Posterior cingulate gyrus (tissue), 11 donors: ENCODE measurements at regions not wholly inside any gene's neighbourhood (a gene's known extent, or its start where the extent isn't known, plus 50 kb on each side); places are given as distances from the start of the nearest gene placed in this dataset.

Source experiments
- DNase-seq, 10 donors: peaks; one replicate each; pipeline versions ENCODE4 v3.0.0 to v3.0.0-alpha.2; 2020 to 2021; ENCODE audit warnings: mixed read lengths in 3 of 10
- intact Hi-C: fragments of 100-400 bp; cut with DNase I; formaldehyde crosslinking; loops from one replicate; pipeline ENCODE4 v1.15.1; 2023

DNA sequence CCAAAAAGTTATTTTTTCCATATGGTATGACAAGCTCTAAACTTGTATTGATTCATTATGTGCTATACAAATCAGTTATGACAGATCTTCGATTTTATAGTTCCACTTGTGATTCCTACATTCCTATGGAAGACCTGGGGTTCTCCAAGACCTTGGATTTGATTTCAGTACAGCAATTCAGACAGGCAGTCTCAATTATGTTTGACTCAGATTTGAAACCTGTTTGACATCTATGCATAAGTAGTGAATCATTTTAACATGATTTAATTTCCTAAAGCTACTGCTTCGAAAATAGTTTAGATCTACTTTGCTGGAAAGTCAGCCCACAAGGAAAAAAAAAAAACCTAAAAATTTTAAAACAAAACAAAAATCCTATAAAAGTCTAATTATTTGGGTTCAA is 820.4 kb downstream of the LUZP2 start:
- intact Hi-C loops: no loop called here
- no peak for DNase-seq

DNA sequence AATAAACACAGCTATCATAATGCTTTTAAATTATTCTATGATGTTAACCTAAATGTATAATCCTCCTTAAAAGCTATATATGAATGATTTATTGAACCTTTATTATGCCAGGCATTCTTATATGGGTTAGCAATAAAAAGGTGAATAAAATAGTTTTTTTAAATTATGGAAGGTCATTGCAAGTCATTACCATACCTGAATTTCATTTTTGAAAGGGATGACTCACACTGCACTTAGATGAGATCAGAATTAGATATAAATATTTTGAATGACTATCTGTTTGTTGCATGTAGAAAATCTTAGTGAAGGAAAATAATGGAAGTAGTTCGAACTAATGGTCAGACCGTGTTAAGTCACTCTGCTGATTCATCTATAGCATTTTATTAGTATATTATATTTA is 822.3 kb downstream of the LUZP2 start:
- no peak for DNase-seq
- intact Hi-C loops: no loop called here

DNA sequence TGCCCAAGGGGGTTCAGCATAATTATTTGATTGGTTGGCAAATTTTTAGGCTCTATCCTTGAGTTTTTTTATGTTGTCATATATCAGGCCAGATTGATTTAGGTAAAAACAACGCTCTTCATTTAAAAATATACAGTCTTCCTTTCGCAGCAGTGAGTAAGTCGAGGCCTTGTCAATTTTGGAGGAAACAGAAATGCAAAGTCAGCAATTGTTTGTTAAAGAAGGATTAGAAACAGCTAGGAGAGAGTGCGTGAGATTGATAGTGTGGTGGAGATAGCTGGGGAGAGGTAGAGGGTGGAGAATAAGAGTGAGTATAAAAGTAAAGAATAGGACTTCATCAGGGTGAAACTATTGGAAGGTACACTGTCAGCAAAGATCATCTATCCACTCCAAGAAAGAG is 830.8 kb downstream of the LUZP2 start:
- intact Hi-C loops: no loop called here
- no peak for DNase-seq

DNA sequence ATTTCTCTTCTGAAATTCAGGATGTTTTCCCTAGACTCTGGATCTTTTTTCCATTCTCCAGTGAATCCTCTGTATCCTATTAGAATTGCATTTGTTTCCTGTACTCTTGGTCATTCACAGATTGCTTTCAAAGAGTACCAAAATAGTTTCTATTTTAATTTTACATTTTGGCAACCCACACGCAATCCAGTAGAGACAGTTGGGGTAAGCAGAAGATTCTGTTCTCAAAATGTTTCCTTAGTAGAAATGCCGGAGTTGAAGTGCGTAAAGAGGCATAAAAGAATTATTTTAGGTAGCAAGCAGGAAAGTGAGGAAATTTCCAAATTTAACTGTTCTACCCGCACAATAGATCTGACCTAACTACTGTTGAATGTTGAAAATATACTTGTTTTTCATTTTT is 842.4 kb downstream of the LUZP2 start:
- intact Hi-C loops: no loop called here
- no peak for DNase-seq

DNA sequence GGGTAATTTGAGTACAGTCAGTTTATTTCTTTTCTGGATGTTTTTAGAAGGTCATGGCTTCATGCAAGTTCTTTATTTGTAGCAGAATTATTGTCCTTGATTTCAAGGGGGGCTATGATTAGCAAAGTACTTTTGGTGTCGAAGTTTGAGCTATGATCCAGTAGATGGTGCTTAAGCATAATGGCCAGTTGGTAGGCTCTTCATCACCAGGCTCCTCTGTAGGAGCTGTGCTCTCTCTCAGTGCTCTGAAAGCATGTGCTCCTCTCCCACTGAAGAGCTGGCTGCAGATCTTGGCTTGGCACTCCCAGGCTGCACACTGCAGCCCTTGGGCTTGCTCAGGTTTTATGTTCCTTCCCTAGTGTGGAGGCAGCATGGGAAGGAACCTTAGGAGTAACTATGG is 852.7 kb downstream of the LUZP2 start:
- intact Hi-C loops: no loop called here
- DNase-seq: no peak

DNA sequence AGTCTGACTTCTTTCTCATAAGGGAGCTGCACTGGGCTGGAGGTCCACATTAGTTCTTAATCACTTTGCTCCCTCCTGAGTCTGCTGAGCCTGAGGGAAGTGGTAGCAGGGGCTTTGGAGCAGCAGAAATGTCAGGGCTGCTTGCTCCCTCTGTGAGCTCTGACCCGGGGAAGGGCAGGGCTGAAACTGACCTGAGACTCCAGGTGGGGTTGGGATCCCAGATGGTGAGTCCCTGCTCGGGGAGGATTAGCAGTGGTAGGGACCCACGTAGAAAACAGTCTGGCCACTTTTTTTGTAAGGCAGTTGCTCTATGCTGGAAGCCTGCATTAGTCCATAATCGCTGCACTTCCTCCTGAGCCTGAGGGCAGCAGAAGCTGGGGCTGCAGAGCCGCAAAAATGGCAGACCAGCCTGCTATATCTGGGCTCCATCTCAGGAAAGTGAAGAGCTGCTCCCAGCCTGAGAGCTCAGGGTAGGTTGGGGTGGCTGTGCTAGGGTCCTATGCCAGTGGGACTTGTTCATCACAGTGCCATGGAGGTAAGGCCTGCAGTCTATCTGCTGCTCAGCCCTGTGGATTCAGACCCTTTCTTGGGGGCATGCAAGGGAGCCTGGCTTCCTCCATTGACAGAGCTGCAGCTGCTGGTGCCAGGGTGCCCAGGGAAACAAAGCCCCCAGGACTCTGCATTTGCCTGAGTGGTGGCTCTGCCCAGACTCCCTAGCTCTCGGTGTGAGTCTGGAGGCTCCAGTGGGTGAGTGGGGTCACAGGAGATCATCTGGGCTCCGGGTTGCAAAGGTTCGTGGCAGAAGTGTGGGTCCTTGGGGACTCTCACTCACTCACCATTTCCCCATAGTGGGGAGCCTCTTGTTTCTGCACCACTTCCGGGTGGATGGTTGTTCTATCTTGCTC is 854.3 kb downstream of the LUZP2 start:
- intact Hi-C loops: no loop called here
- peak in 2 of 10 donors; percentile 53 to 57 for DNase-seq

DNA sequence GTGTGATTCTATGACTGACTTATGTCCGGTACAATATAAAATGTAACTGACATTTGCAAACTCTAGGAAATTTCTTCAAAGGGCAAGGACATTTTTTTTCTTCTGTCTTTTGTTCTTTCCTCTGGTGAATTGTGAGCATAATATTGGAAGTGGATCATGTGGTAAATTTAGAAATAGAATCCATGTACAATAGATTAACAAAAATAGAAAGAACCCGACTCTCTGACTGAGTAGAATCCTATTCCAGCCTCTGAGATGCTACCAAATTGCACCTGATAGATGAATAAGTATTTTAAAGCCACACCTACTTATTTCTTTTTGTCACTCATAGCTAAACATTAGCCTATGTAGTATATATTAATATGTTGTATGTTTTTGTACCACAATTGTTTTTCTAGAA is 860.3 kb downstream of the LUZP2 start:
- no peak for DNase-seq
- intact Hi-C loops: no loop called here

DNA sequence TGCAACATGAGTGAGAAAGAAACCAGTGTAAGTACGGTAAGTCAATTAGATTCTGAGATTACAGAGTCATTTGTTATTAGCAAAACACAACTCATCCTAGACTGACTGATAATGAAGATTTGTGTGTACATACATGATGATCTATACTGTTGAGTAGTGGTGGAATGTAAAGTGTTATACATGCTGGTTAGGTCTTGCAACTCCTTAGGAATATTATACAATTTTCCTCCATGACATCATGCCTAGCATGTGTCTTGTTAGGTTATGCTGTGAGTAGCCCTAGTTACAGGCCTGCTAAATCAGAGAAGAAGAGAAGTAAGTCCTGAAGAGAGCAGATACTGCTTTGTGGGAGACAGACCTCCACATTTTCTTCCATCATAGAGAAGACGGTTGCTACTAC is 880.6 kb downstream of the LUZP2 start:
- no peak for DNase-seq
- intact Hi-C loops: no loop called here

DNA sequence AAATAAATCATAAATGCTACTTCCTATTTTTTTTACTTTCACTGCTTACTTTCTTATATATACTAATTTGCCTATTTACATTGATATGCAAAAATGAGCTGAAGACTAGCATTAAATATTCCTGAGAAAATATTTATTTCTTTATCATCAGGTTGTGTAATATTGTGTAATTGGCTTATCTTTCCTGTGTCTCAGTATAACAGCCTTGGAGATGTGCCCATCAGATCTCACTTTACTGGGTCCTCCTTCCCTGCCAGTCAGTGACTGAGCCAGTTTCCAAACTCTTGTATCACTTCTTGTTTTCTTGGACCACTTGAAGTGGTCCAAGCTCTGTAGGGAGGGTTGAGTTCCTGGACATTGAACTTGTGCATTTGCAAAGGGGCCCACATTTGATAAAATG is 900.0 kb downstream of the LUZP2 start:
- no peak for DNase-seq
- intact Hi-C loops: no loop called here

DNA sequence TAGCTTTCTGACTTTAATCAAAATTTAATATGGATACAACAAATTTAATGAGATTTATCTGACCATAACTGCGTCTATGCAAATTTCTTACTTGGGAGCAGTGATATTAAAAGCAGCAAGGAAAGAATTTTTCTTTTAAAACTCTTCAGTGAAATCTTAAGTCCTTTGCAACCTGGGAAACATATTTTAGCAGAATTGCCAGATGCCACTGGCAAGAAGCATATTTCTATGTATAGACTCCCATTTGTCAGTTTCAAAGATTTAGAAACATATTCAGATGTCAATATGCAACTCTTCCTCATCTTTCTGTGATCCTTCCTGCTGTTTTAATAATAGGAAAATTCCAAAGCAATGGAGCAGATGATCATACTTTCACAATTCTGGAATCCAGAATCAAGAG is 911.3 kb downstream of the LUZP2 start:
- DNase-seq: no peak
- intact Hi-C loops: no loop called here

DNA sequence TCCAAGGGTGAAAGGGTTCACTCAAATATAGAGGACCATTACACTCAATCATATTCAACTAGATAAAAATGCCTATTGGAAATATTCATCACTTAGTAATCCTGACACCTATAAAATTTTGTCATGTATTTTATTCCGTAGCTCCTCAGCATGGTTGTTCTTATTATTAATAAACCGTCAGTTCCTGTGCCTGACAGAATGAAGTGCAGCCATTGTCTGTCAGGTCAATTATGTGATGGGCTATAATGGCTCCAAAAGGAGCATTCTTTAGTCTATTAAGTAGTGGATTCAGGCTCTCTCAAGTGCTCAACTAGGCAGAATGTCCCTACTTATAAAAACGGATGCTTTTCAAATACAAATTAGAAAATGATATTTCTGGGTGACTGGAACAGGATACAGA is 916.1 kb upstream of the ANO3 start:
- intact Hi-C loops: no loop called here
- no peak for DNase-seq

DNA sequence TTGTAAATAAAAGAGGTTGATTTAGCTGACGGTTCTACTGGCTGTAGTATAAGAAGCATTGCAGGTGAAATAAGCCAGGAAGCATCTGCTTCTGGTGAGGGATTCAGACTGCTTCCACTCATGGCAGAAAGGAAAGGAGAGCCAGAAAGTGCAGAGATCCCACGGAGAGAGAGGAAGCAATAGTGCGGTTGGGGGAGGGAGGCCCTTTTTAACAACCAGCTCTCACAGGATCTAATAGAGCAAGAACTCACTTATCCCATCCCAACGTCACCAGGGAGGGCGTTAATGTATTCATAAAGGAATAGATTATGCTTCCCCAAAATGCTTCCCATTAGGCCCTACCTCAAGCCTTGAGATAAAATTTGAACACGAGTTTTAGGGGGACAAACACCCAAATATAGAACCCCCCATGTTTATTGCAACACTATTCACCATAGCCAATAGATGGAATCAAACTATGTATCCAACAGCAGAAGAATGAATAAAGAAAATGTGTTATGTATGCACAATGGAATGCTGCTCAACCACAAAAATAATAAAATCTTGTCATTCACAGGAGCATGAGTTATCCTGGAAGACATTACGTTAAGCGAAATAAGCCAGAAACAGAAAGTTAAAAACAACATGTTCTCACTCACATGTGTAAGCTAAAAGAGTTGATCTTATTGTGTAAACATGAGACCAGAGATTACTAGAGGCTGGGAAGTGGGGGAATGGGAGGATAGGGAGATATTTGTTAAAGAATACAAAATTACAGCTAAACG is 908.3 kb upstream of the ANO3 start:
- intact Hi-C loops: no loop called here
- no peak for DNase-seq

DNA sequence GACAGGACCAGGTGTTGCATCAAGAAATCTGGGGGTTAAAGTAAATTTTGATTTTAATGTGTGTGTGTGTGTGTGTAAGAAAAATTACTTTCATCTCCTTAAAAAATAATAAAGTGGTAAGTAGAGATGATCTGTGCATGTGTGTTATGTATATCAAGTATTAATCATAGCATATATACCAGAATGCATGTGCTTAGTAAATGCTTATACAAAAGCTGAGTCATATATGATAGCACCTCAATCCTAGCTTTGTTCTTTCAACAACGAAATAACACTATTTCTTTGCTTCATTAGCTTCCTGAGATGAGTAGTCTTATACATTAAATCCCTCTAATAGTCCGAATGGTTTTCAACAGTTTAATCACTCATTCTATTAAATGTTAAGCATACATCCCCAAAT is 899.6 kb upstream of the ANO3 start:
- DNase-seq: no peak
- intact Hi-C loops: no loop called here

DNA sequence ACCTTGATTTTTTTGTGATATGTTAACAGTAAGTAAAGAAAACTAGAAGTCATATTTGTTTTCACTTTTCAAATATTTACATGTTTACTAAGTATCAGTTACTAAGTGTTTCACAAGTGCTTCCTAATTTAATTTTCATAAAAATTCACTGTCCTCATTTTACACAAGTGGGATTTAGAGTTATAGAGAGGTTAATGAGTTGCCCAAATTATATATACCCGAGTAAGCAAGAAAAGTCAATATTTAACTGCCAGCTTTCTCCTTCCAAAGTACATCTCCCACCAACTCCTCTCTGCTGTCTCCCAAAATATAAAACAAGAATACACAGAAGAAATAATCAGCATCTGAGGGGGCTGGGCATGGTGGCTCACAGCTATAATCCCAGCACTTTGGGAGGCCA is 896.7 kb upstream of the ANO3 start:
- DNase-seq: no peak
- intact Hi-C loops: no loop called here

DNA sequence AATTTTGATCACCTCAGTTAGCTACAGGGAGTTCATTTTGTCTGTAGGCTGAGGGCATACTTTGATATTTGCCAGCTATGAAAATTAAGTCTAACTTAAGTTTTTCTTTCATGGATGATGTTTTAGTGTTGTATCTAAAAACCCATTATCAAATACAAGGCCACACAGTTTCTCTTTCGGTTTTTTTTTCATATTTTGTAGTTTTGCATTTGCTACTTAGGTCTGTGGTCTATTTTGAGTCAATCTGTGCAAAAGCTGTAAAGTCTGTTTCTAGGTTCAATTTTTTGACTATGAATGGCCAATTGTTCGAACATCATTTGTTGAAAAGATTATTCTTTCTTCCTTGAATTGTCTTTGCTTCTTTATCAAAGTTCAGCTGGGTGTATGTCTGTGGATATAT is 895.6 kb upstream of the ANO3 start:
- intact Hi-C loops: no loop called here
- DNase-seq: no peak

DNA sequence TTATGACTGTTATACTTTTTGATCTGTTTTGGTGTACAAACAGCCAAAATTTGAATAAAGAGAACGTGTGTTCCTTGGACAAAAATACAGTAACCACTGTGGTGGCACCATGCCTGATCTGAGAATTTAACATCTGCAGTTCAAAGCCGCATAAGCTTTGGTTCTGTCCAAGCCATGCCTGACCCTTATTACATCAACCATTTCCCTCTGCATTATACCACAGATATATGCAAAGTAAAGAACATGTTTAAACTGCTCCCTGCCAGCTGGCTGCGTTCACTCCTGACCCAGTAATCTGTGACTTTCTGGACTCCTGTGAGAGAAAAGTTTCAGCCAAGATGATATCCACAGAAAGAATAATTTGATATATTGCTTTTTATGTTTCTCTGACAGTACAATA is 890.5 kb upstream of the ANO3 start:
- intact Hi-C loops: no loop called here
- no peak for DNase-seq

DNA sequence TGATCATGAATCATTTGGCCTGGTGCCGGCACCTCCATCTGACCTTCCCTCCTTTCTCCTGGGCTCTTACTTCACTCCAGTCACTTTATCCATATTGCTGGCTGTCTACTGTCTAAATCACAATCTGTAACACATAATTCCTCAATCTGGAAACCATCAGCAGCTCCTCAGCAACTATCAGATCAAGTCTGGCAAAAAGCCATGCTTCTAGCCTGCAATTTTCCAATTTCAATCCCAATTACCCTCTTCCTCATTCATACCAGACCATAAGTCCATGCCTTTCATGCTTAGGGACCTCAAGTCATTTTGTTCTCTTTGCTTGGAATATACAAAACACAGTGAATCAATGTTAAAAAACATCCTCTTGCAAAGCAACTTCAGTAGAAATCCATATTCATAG is 882.8 kb upstream of the ANO3 start:
- no peak for DNase-seq
- intact Hi-C loops: no loop called here

DNA sequence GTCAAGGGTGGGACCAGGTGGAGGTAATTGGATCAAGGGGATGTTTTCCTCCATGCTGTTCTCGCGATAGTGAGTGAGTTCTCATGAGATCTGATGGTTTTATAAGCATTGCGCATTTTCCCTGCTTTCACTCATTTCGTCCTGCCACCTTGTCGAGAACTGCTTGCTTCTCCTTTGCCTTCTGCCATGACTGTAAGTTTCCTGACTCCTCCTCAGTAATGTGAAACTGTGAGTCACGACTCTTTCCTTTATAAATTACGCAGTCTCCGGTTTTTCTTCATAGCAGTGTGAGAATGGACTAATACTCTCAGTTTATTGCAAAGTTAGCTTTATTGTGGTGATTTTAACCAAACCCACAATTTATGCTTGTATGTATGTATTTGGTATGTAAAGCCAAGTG is 878.5 kb upstream of the ANO3 start:
- intact Hi-C loops: no loop called here
- no peak for DNase-seq

DNA sequence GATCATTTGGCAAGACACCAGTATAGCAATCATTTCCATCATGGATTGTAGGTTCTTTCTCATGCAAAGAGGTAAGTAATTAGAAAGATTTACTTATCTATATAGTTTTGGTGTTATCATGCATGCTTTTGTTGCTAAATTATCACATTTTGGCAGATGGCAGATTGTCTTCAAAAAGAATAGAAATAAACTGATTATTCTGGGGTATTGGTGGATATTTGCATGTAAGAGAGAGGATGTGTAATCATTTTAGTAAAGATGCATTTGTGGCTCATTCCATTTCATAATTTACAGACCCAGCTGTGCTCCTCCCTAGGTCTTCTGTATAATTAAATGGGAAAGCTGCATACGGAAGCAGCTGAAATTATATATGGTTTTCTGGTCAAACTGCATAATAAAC is 875.7 kb upstream of the ANO3 start:
- intact Hi-C loops: no loop called here
- no peak for DNase-seq

DNA sequence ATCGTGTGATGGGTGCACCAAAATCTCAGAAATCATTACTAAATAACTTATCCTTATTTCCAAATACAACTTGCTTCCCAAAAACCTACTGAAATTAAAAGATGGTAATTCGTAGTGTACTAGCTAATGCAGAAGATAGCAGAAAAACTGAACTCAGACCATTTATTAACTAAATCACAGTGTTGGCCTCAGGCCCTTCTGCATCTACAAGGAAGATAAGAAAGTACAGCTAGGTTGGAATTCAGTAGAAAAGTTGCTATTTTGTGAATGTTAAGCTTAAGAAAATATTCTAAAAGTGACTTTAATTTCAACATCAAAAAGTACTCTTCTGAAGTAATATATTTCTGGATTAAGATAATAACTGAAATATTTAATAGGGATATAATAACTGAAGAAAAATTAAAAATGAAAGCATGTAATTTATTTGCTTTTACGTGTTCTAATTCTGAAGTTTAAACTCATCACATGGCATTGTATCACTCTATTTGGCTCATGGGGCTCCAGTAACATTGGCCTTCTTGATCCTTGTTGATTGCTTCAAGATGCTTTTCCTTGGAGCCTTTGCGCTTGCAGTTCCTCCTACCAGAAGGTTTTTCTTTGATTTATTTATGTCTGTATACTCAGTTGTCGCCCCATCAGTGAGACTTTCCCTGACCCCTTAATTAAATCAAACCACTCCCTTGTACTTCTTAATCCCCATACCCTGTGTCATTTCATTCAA is 847.9 kb upstream of the ANO3 start:
- intact Hi-C loops: no loop called here
- no peak for DNase-seq

DNA sequence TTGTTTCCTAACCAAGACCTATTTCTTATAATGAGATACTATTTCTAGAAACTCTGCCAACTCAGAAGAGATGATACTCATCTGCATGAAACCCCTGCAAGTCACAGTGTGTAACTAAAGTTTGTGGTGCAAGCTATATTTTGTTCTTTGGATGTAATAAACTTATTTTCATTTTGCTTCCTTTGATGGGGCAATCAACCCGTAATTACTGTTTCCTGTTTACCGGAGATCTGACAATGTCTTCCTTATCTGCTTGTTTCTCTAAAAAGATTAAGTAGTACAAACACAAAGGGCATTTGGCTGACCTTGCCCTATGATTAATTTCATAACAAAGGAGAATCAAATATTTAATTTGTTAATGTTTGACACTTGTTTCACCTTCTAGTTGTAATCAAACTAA is 846.6 kb upstream of the ANO3 start:
- no peak for DNase-seq
- intact Hi-C loops: no loop called here
